ENCODE measurements at regions not wholly inside any gene's neighbourhood (a gene's known extent, or its start where the extent isn't known, plus 50 kb on each side); places are given as distances from the start of the nearest gene placed in this dataset.

- ChIA-PET POLR2A (ENCODE audit: partially characterized antibody) (interaction anchor here (0.7 to 1.0 kb wide), 2 partner anchors 22 to 151 kb away, joined by 3 read pairs; no protein-coding TSS in a partner anchor), CTCF (ENCODE audit: partially characterized antibody) (interaction anchor here (0.7 to 2.9 kb wide), 3 partner anchors 11 to 29 kb away, joined by 4 to 14 read pairs (median 4); no protein-coding TSS in a partner anchor)
- no peaks in the 10 kb centered on the region for H3K9me3 ChIP-seq (ENCODE audit: insufficient read depth in 2 of 2, low read depth in 1 of 2, low read length in 1 of 2)
- no peak overlapping the region for H3K9ac ChIP-seq (replicated peaks in 1 of 4; ENCODE audit: extremely low read depth in 1 of 4, low read depth in 3 of 4, low read length in 3 of 4)
- no peak overlapping the region for H3K56ac ChIP-seq (replicated peaks; ENCODE audit: insufficient read length, low read depth, low read length)
- no peak overlapping the region for H2BK15ac ChIP-seq (ENCODE audit: low read length)
- H4K5ac ChIP-seq (ENCODE audit: insufficient read length, low read depth, low read length) = no peak overlapping the region
- H2BK20ac ChIP-seq (ENCODE audit: low read length) = peak overlapping the region; percentile 67; the same call in 1 of the 2 replicates
- H3K4me1 ChIP-seq (replicated peaks in 1 of 4; ENCODE audit: control insufficient read depth in 3 of 4, insufficient read depth in 4 of 4, low read length in 3 of 4) = 0 out of 7 replicates have a peak, but pooled peaks cover 0 to 3% (median 0%) of the 10 kb centered on the region in 4 experiments
- H4K91ac ChIP-seq (replicated peaks; ENCODE audit: insufficient read length, low read length) = no peak overlapping the region
- no peak overlapping the region for H3K27ac ChIP-seq (ENCODE audit: low read depth, low read length)
- H3K14ac ChIP-seq (ENCODE audit: insufficient read length) = no peak overlapping the region
- H3K23ac ChIP-seq (ENCODE audit: insufficient read length) = no peak overlapping the region
- H3K79me2 ChIP-seq (ENCODE audit: control insufficient read depth in 1 of 2, insufficient read depth in 2 of 2, low read length in 2 of 2) = no peaks in the 10 kb centered on the region
- H3K4me3 ChIP-seq (ENCODE audit: extremely low read depth in 1 of 4, insufficient read depth in 2 of 4, low read depth in 3 of 4, low read length in 4 of 4) = no peak overlapping the region
- H4K20me1 ChIP-seq (replicated peaks in 1 of 2; ENCODE audit: control insufficient read depth in 1 of 2, insufficient read depth in 2 of 2, low read length in 2 of 2) = no peaks in the 10 kb centered on the region
- DNase-seq (ENCODE audit: low read depth in 1 of 2, low spot score in 2 of 2) (no peak), FAIRE-seq (no peak)
- no peak overlapping the region for H2BK12ac ChIP-seq (ENCODE audit: low read depth, low read length)
- H3K23me2 ChIP-seq (ENCODE audit: low read depth, low read length) = no peaks in the 10 kb centered on the region
- no peak overlapping the region for H2AFZ ChIP-seq (ENCODE audit: low read length)
- H2BK120ac ChIP-seq (replicated peaks; ENCODE audit: low read depth, low read length) = no peak overlapping the region
- no peak overlapping the region for H3K18ac ChIP-seq (ENCODE audit: extremely low read depth, low read length)
- no peak overlapping the region for H2AK5ac ChIP-seq (ENCODE audit: low read depth, low read length)
- H3K27me3 ChIP-seq (replicated peaks in 1 of 4; ENCODE audit: control insufficient read depth in 3 of 4, extremely low read depth in 1 of 4, insufficient read depth in 3 of 4, low read length in 3 of 4) = no peaks in the 10 kb centered on the region
- no peak overlapping the region for H4K8ac ChIP-seq (ENCODE audit: extremely low read depth, insufficient read depth, low read length)
- no peak overlapping the region for H3K4me2 ChIP-seq (ENCODE audit: insufficient read depth in 1 of 2, low read depth in 2 of 2, low read length in 2 of 2)
- no peaks in the 10 kb centered on the region for H3K36me3 ChIP-seq (ENCODE audit: control insufficient read depth in 2 of 4, insufficient read depth in 4 of 4, low read length in 3 of 4)
- H3K79me1 ChIP-seq (ENCODE audit: low read depth, low read length) = no peaks in the 10 kb centered on the region
- H3K4ac ChIP-seq (replicated peaks; ENCODE audit: insufficient read length, low read depth, low read length) = no peak overlapping the region
- no peak for TF ChIP-seq EZH2 (IDR thresholded peaks at IDR 0.05; ENCODE audit: low read depth, low read length, severe bottlenecking)
- TF ChIP-seq JUN (IDR thresholded peaks at IDR 0.05; ENCODE audit: low read depth, low read length) = no peak
- no peak for TF ChIP-seq POLR2AphosphoS5 (IDR thresholded peaks at IDR 0.05; ENCODE audit: low read depth, low read length)
- TF ChIP-seq CEBPB (IDR thresholded peaks at IDR 0.05; ENCODE audit: low read depth, low read length) = peak; percentile 74
- H2BK5ac ChIP-seq (ENCODE audit: low read depth, low read length) = no peak overlapping the region
- 89% methylated on average over 4 of the region's 4 CpGs; no CpG with 5 or more reads in 1 of the 2 experiments for WGBS, 2 experiments (ENCODE audit: extremely low coverage in 1 of 2, insufficient coverage in 1 of 2, insufficient read length in 1 of 2, insufficient replicate concordance in 2 of 2, low coverage in 1 of 2, low lambda C conversion rate in 2 of 2, missing lambda C conversion rate in 1 of 2)
Observed at GRCh38 chr20:51950926-51951325, 148.6 kb upstream of the SALL4 start.

All from H1 (cell line).